Progenitor cell of endocrine pancreas (in vitro differentiated cells): ENCODE measurements at regions not wholly inside any gene's neighbourhood (a gene's known extent, or its start where the extent isn't known, plus 50 kb on each side); places are given as distances from the start of the nearest gene placed in this dataset.
"Not testable (repeated sequence)": the region's sequence is repeated elsewhere in the genome, so short reads cannot be mapped to it uniquely, and the experiment has no call there.

ENCODE experiments used
- DNase-seq: peaks from one replicate; pipeline ENCODE4 v3.0.0; 2021; ENCODE audit warnings: low spot score; ENCODE audit not compliant: unreplicated experiment
- H3K27ac Mint-ChIP-seq: 2 replicates; pipeline ENCODE4 v1.8.0; 2021; ENCODE audit warnings: mild to moderate bottlenecking, moderate library complexity, mixed read lengths
- H3K27me3 Mint-ChIP-seq: 2 replicates; pipeline ENCODE4 v1.8.0; 2021; ENCODE audit warnings: mixed read lengths
- H3K36me3 Mint-ChIP-seq: 2 replicates; pipeline ENCODE4 v1.8.0; 2022; ENCODE audit warnings: mixed read lengths; ENCODE audit not compliant: insufficient read depth
- H3K4me1 Mint-ChIP-seq: 2 replicates; pipeline ENCODE4 v1.8.0; 2021; ENCODE audit warnings: low read depth, mixed read lengths
- H3K4me3 Mint-ChIP-seq: 2 replicates; pipeline ENCODE4 v1.8.0; 2021; ENCODE audit warnings: low read depth, mild to moderate bottlenecking, moderate library complexity, mixed read lengths
- H3K9me3 Mint-ChIP-seq: 2 replicates; pipeline ENCODE4 v1.8.0; 2021; ENCODE audit warnings: low read depth, mixed read lengths
- CTCF ChIP-seq: fragments of 200-600 bp; sonication (generic); IDR thresholded peaks from one replicate; pipeline ENCODE4 v1.5.0; 2021; ENCODE audit warnings: antibody characterized with exemption, mild to moderate bottlenecking; ENCODE audit not compliant: unreplicated experiment

- Mint-ChIP-seq H3K27me3 (no peaks in the 10 kb centered on the region), H3K36me3 (no peaks in the 10 kb centered on the region), H3K27ac (no peak overlapping the region), H3K4me1 (no peaks in the 10 kb centered on the region), H3K9me3 (peaks cover 4% of the 10 kb centered on the region), H3K4me3 (no peak overlapping the region)
- no peak for DNase-seq
- no peak for TF ChIP-seq CTCF
Observed at GRCh38 chr11:87501388-87501787, 463.7 kb downstream of the TMEM135 start.

GRCh38 chr11:87494936-87495335 lies 457.2 kb downstream of the TMEM135 start:
- not testable (repeated sequence) for H3K36me3 Mint-ChIP-seq, H3K27me3 Mint-ChIP-seq, H3K4me3 Mint-ChIP-seq, H3K4me1 Mint-ChIP-seq, H3K9me3 Mint-ChIP-seq, DNase-seq, H3K27ac Mint-ChIP-seq

GRCh38 chr11:87494026-87494425 lies 456.3 kb downstream of the TMEM135 start:
- not testable (repeated sequence) for H3K9me3 Mint-ChIP-seq, H3K27me3 Mint-ChIP-seq, DNase-seq, H3K36me3 Mint-ChIP-seq, H3K4me1 Mint-ChIP-seq, H3K4me3 Mint-ChIP-seq, H3K27ac Mint-ChIP-seq

- no peak overlapping the region for H3K27ac Mint-ChIP-seq
- DNase-seq: no peak
- H3K4me1 Mint-ChIP-seq: peaks cover 1% of the 10 kb centered on the region
- H3K4me3 Mint-ChIP-seq: no peak overlapping the region
- H3K9me3 Mint-ChIP-seq: peaks cover 6% of the 10 kb centered on the region
- TF ChIP-seq CTCF: no peak
- peaks cover 3% of the 10 kb centered on the region for H3K27me3 Mint-ChIP-seq
- H3K36me3 Mint-ChIP-seq: no peaks in the 10 kb centered on the region
Observed at GRCh38 chr11:87493516-87493915, 455.8 kb downstream of the TMEM135 start.

GRCh38 chr11:87491381-87491780 lies 453.6 kb downstream of the TMEM135 start:
- peaks cover 1% of the 10 kb centered on the region for H3K4me1 Mint-ChIP-seq
- peaks cover 6% of the 10 kb centered on the region for H3K9me3 Mint-ChIP-seq
- H3K27me3 Mint-ChIP-seq: peaks cover 3% of the 10 kb centered on the region
- no peak for DNase-seq
- TF ChIP-seq CTCF: no peak
- H3K36me3 Mint-ChIP-seq: no peaks in the 10 kb centered on the region
- no peak overlapping the region for H3K4me3 Mint-ChIP-seq
- H3K27ac Mint-ChIP-seq: no peak overlapping the region

- H3K9me3 Mint-ChIP-seq: peaks cover 6% of the 10 kb centered on the region
- peaks cover 1% of the 10 kb centered on the region for H3K4me1 Mint-ChIP-seq
- H3K27me3 Mint-ChIP-seq: peaks cover 3% of the 10 kb centered on the region
- no peak for DNase-seq
- no peak overlapping the region for H3K27ac Mint-ChIP-seq
- no peaks in the 10 kb centered on the region for H3K36me3 Mint-ChIP-seq
- H3K4me3 Mint-ChIP-seq: no peak overlapping the region
- TF ChIP-seq CTCF: no peak
Observed at GRCh38 chr11:87490671-87491070, 452.9 kb downstream of the TMEM135 start.
